ENCODE measurements at regions not wholly inside any gene's neighbourhood (a gene's known extent, or its start where the extent isn't known, plus 50 kb on each side); places are given as distances from the start of the nearest gene placed in this dataset.

DNA sequence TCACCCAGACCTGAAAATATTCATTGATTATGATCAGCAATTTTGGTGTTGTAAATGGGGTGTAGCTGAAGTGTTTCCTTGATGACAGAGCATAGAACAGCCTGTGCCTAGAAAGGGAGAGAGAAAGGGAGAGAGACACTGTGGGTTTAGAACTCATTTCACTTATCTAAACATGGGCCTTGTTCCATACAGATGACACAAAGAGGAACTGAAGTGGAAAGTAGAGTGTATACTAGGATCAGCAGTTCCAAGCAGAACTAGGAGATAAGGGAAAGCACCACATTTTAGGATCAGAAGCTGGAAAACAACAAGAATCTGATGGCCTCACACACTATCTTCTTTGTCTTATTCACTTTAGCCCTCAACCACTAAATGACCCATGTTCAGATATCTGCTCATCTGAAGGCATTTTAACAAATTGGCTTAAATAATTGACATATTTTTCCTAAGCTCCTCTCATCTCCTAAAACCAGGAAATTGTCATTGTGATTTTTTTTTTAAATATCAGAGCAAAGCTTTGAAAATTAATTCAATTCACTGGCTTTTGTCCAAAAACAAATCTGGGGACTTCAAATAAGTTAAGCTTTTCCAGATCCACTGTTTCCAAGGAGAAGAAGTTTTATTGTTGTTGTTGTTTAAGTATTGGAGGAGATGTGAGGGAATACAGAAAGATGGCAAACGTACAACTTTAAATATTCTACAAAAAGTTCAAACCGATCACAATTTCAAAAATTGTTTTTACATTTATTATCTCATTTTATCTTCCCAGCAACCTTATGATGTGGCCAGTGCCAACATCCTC, 103.8 kb downstream of the LYPLAL1 start:
- H3K79me2 ChIP-seq (ENCODE audit: low read depth), result no peaks in the 10 kb centered on the region
- H3K4me1 ChIP-seq (replicated peaks; ENCODE audit: insufficient read depth), result no peaks in the 10 kb centered on the region
- intact Hi-C loops (cut with micrococcal nuclease; ENCODE audit: unreplicated experiment), result no loop called here
- TF ChIP-seq EZH2 (IDR thresholded peaks at IDR 0.05; ENCODE audit: low read depth), result no peak
- H2AFZ ChIP-seq, result no peak overlapping the region
- no peaks in the 10 kb centered on the region for H3K9me3 ChIP-seq (ENCODE audit: insufficient read depth, low read depth)
- H3K27ac ChIP-seq, result no peak overlapping the region
- H3K36me3 ChIP-seq (ENCODE audit: low read depth), result no peaks in the 10 kb centered on the region
- CTCF ChIA-PET, result no interaction called here
- no TSS peak for BruUV-seq (replicated peaks)
- no peaks in the 10 kb centered on the region for H4K20me1 ChIP-seq (ENCODE audit: insufficient read depth)
- H3K4me3 ChIP-seq, result no peak overlapping the region
- no peaks in the 10 kb centered on the region for H3K9me2 ChIP-seq (ENCODE audit: insufficient read depth)
- POLR2A ChIA-PET (ENCODE audit: unreplicated experiment), result no interaction called here
- H3K27me3 ChIP-seq (ENCODE audit: insufficient read depth, low read depth), result no peaks in the 10 kb centered on the region
- no peaks in the 10 kb centered on the region for H3F3A ChIP-seq (ENCODE audit: insufficient read depth, low read depth)
- DNase-seq, result no peak
- H3K4me2 ChIP-seq, result no peak overlapping the region

DNA sequence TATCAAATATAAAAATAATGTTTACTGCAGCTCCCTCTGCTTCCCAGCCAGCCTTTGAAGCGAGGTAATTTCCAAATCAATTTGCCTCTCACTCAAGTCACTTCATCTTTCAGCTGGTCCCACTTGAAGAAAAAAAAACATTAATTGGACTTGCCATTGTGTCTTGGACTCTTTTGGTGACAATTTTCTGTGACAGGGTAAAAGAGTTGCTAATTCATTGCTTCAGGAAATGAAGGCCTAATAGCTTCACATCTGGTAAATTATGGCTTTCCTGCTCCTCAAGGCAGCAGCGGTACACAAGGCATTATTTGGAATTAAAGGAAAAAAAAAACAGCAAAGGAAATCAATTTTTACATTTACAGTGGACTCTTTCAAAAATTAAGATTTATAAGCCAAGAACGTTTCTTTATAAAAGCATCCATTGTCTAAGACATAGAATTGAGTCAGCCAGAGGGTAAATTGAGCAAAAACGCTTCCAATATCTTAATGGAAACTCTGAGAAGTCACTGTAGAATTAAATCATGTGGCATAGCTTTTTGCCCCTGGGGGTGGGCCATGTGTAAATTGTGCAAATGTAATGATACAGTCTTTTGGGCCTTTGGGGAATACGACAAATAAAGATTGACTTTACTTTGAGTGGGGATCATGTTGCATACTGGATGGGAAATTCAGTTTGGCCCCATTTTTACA, 102.5 kb downstream of the LYPLAL1 start:
- Histone ChIP-seq H3K27me3 (ENCODE audit: insufficient read depth, low read depth) (no peaks in the 10 kb centered on the region), H3K4me3 (no peak overlapping the region), H3K4me2 (no peak overlapping the region), H3K9me2 (ENCODE audit: insufficient read depth) (no peaks in the 10 kb centered on the region), H3F3A (ENCODE audit: insufficient read depth, low read depth) (no peaks in the 10 kb centered on the region), H3K4me1 (replicated peaks; ENCODE audit: insufficient read depth) (no peaks in the 10 kb centered on the region), H3K36me3 (ENCODE audit: low read depth) (no peaks in the 10 kb centered on the region), H3K9me3 (ENCODE audit: insufficient read depth, low read depth) (no peaks in the 10 kb centered on the region), H2AFZ (no peak overlapping the region), H3K79me2 (ENCODE audit: low read depth) (no peaks in the 10 kb centered on the region), H4K20me1 (ENCODE audit: insufficient read depth) (no peaks in the 10 kb centered on the region), H3K27ac (no peak overlapping the region)
- no peak for TF ChIP-seq EZH2 (IDR thresholded peaks at IDR 0.05; ENCODE audit: low read depth)
- TF ChIP-seq, protein P1, sequence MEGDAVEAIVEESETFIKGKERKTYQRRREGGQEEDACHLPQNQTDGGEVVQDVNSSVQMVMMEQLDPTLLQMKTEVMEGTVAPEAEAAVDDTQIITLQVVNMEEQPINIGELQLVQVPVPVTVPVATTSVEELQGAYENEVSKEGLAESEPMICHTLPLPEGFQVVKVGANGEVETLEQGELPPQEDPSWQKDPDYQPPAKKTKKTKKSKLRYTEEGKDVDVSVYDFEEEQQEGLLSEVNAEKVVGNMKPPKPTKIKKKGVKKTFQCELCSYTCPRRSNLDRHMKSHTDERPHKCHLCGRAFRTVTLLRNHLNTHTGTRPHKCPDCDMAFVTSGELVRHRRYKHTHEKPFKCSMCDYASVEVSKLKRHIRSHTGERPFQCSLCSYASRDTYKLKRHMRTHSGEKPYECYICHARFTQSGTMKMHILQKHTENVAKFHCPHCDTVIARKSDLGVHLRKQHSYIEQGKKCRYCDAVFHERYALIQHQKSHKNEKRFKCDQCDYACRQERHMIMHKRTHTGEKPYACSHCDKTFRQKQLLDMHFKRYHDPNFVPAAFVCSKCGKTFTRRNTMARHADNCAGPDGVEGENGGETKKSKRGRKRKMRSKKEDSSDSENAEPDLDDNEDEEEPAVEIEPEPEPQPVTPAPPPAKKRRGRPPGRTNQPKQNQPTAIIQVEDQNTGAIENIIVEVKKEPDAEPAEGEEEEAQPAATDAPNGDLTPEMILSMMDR (conservative IDR thresholded peaks at IDR 0.05), result no peak
- DNase-seq, result no peak
- intact Hi-C loops (cut with micrococcal nuclease; ENCODE audit: unreplicated experiment), result no loop called here
- BruUV-seq (replicated peaks), result no TSS peak
- ChIA-PET CTCF (no interaction called here), POLR2A (ENCODE audit: unreplicated experiment) (no interaction called here)

DNA sequence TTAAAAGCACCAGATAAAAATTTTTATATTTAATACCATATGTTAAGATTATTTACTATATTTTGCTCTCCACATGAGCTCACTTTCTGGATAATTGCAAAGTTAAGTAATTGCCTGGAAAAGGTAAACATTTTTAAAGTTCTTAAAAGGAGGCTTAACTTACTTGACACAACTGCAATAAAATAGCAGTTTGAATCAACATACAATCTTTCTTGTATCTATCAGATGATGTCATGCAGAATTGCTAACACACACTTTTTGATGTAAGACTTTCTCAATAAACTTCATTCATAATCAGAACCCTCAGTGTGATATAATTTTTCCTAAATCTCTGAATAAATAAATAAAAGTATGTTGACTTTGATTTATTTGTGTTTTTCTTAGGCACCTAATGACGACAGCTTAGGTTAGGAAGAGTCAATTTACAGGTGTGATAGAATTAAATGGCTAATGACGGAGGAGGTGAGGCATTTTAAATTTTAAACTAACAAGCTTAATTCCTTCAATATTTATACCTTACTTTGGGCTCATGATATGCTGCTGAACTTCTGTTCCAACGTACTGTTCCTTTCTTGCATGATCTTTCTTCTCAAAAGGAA, 99.5 kb downstream of the LYPLAL1 start:
- ChIA-PET CTCF (no interaction called here), POLR2A (ENCODE audit: unreplicated experiment) (no interaction called here)
- Histone ChIP-seq H3K27me3 (ENCODE audit: insufficient read depth, low read depth) (no peaks in the 10 kb centered on the region), H3K79me2 (ENCODE audit: low read depth) (no peaks in the 10 kb centered on the region), H3K9me3 (ENCODE audit: insufficient read depth, low read depth) (no peaks in the 10 kb centered on the region), H3K36me3 (ENCODE audit: low read depth) (no peaks in the 10 kb centered on the region), H3K9me2 (ENCODE audit: insufficient read depth) (no peaks in the 10 kb centered on the region), H3K4me2 (no peak overlapping the region), H2AFZ (no peak overlapping the region), H4K20me1 (ENCODE audit: insufficient read depth) (no peaks in the 10 kb centered on the region), H3K27ac (no peak overlapping the region), H3F3A (ENCODE audit: insufficient read depth, low read depth) (no peaks in the 10 kb centered on the region), H3K4me1 (replicated peaks; ENCODE audit: insufficient read depth) (no peaks in the 10 kb centered on the region), H3K4me3 (no peak overlapping the region)
- no peak for TF ChIP-seq EZH2 (IDR thresholded peaks at IDR 0.05; ENCODE audit: low read depth)
- TF ChIP-seq, protein P1 (conservative IDR thresholded peaks at IDR 0.05), result no peak
- no peak for DNase-seq
- intact Hi-C loops (cut with micrococcal nuclease; ENCODE audit: unreplicated experiment), result no loop called here
- BruUV-seq (replicated peaks), result no TSS peak
